ENCODE measurements at regions not wholly inside any gene's neighbourhood (a gene's known extent, or its start where the extent isn't known, plus 50 kb on each side); places are given as distances from the start of the nearest gene placed in this dataset.
"Not testable (repeated sequence)": the region's sequence is repeated elsewhere in the genome, so short reads cannot be mapped to it uniquely, and the experiment has no call there.

- no peak overlapping the region for H2BK12ac ChIP-seq (ENCODE audit: low read depth, low read length)
- H3K27me3 ChIP-seq (replicated peaks in 1 of 4; ENCODE audit: control insufficient read depth in 3 of 4, extremely low read depth in 1 of 4, insufficient read depth in 3 of 4, low read length in 3 of 4) = no peaks in the 10 kb centered on the region
- H2AFZ ChIP-seq (ENCODE audit: low read length) = no peak overlapping the region
- no peak overlapping the region for H3K4ac ChIP-seq (replicated peaks; ENCODE audit: insufficient read length, low read depth, low read length)
- no peak overlapping the region for H2BK5ac ChIP-seq (ENCODE audit: low read depth, low read length)
- no peak overlapping the region for H2AK5ac ChIP-seq (ENCODE audit: low read depth, low read length)
- no peak overlapping the region for H4K91ac ChIP-seq (replicated peaks; ENCODE audit: insufficient read length, low read length)
- H3K23me2 ChIP-seq (ENCODE audit: low read depth, low read length) = peaks cover 2% of the 10 kb centered on the region; the same call in 1 of the 2 replicates
- no peak overlapping the region for H3K18ac ChIP-seq (ENCODE audit: extremely low read depth, low read length)
- no peak overlapping the region for H4K8ac ChIP-seq (ENCODE audit: extremely low read depth, insufficient read depth, low read length)
- no peak overlapping the region for H4K5ac ChIP-seq (ENCODE audit: insufficient read length, low read depth, low read length)
- FAIRE-seq = no peak
- no peaks in the 10 kb centered on the region for H3K79me2 ChIP-seq (ENCODE audit: control insufficient read depth in 1 of 2, insufficient read depth in 2 of 2, low read length in 2 of 2)
- TF ChIP-seq RBBP5 (IDR thresholded peaks at IDR 0.05; ENCODE audit: borderline replicate concordance, low read depth, low read length) (no peak), SRF (IDR thresholded peaks at IDR 0.05; ENCODE audit: low read depth, low read length) (no peak)
- ChIA-PET POLR2A (ENCODE audit: partially characterized antibody) (no interaction called here), CTCF (ENCODE audit: partially characterized antibody) (no interaction called here)
- no peak overlapping the region for H3K56ac ChIP-seq (replicated peaks; ENCODE audit: insufficient read length, low read depth, low read length)
- no peak overlapping the region for H2BK20ac ChIP-seq (ENCODE audit: low read length)
- H3K14ac ChIP-seq (ENCODE audit: insufficient read length) = no peak overlapping the region
- no peak overlapping the region for H3K27ac ChIP-seq (ENCODE audit: low read depth, low read length)
- H3K4me3 ChIP-seq (ENCODE audit: extremely low read depth in 1 of 4, insufficient read depth in 2 of 4, low read depth in 3 of 4, low read length in 4 of 4) = no peak overlapping the region
- H3K4me2 ChIP-seq (ENCODE audit: insufficient read depth in 1 of 2, low read depth in 2 of 2, low read length in 2 of 2) = no peak overlapping the region
- no peak overlapping the region for H2BK15ac ChIP-seq (ENCODE audit: low read length)
- 89% methylated on average over 2 of the region's 2 CpGs; no CpG with 5 or more reads in 1 of the 2 experiments for WGBS, 2 experiments (ENCODE audit: extremely low coverage in 1 of 2, insufficient coverage in 1 of 2, insufficient read length in 1 of 2, insufficient replicate concordance in 2 of 2, low coverage in 1 of 2, low lambda C conversion rate in 2 of 2, missing lambda C conversion rate in 1 of 2)
- H3K4me1 ChIP-seq (replicated peaks in 1 of 4; ENCODE audit: control insufficient read depth in 3 of 4, insufficient read depth in 4 of 4, low read length in 3 of 4) = peaks cover 0 to 10% (median 6%) of the 10 kb centered on the region in 4 experiments; a peak in 4 of 7 replicates
- H3K23ac ChIP-seq (ENCODE audit: insufficient read length) = no peak overlapping the region
- H3K9ac ChIP-seq (replicated peaks in 1 of 4; ENCODE audit: extremely low read depth in 1 of 4, low read depth in 3 of 4, low read length in 3 of 4) = no peak overlapping the region
- H3K79me1 ChIP-seq (ENCODE audit: low read depth, low read length) = no peaks in the 10 kb centered on the region
- H3K36me3 ChIP-seq (ENCODE audit: control insufficient read depth in 2 of 4, insufficient read depth in 4 of 4, low read length in 3 of 4) = no peaks in the 10 kb centered on the region
- no peaks in the 10 kb centered on the region for H3K9me3 ChIP-seq (ENCODE audit: insufficient read depth in 2 of 2, low read depth in 1 of 2, low read length in 1 of 2)
- no peak for DNase-seq (ENCODE audit: low read depth in 1 of 2, low spot score in 2 of 2)
- H2BK120ac ChIP-seq (replicated peaks; ENCODE audit: low read depth, low read length) = no peak overlapping the region
- no peaks in the 10 kb centered on the region for H4K20me1 ChIP-seq (replicated peaks in 1 of 2; ENCODE audit: control insufficient read depth in 1 of 2, insufficient read depth in 2 of 2, low read length in 2 of 2)
Observed at GRCh38 chr2:116317111-116317510, 1497.4 kb upstream of the DDX18 start.

GRCh38 chr2:116318551-116318950 is 1495.9 kb upstream of the DDX18 start:
- 92% methylated on average over 8 of the region's 8 CpGs; no CpG with 5 or more reads in 1 of the 2 experiments for WGBS, 2 experiments (ENCODE audit: extremely low coverage in 1 of 2, insufficient coverage in 1 of 2, insufficient read length in 1 of 2, insufficient replicate concordance in 2 of 2, low coverage in 1 of 2, low lambda C conversion rate in 2 of 2, missing lambda C conversion rate in 1 of 2)
- H3K27ac ChIP-seq (ENCODE audit: low read depth, low read length); CTCF ChIA-PET (ENCODE audit: partially characterized antibody); H3K56ac ChIP-seq (replicated peaks; ENCODE audit: insufficient read length, low read depth, low read length); H3K79me1 ChIP-seq (ENCODE audit: low read depth, low read length); H3K79me2 ChIP-seq (ENCODE audit: control insufficient read depth in 1 of 2, insufficient read depth in 2 of 2, low read length in 2 of 2); H2BK15ac ChIP-seq (ENCODE audit: low read length); H3K27me3 ChIP-seq (replicated peaks in 1 of 4; ENCODE audit: control insufficient read depth in 3 of 4, extremely low read depth in 1 of 4, insufficient read depth in 3 of 4, low read length in 3 of 4); H2BK12ac ChIP-seq (ENCODE audit: low read depth, low read length); H2AFZ ChIP-seq (ENCODE audit: low read length); H3K36me3 ChIP-seq (ENCODE audit: control insufficient read depth in 2 of 4, insufficient read depth in 4 of 4, low read length in 3 of 4); H4K20me1 ChIP-seq (replicated peaks in 1 of 2; ENCODE audit: control insufficient read depth in 1 of 2, insufficient read depth in 2 of 2, low read length in 2 of 2); H3K4me3 ChIP-seq (ENCODE audit: extremely low read depth in 1 of 4, insufficient read depth in 2 of 4, low read depth in 3 of 4, low read length in 4 of 4); DNase-seq (ENCODE audit: low read depth in 1 of 2, low spot score in 2 of 2); H2BK5ac ChIP-seq (ENCODE audit: low read depth, low read length); H3K18ac ChIP-seq (ENCODE audit: extremely low read depth, low read length); H3K4ac ChIP-seq (replicated peaks; ENCODE audit: insufficient read length, low read depth, low read length); H3K14ac ChIP-seq (ENCODE audit: insufficient read length); H3K23me2 ChIP-seq (ENCODE audit: low read depth, low read length); H2AK5ac ChIP-seq (ENCODE audit: low read depth, low read length); H4K91ac ChIP-seq (replicated peaks; ENCODE audit: insufficient read length, low read length); H4K8ac ChIP-seq (ENCODE audit: extremely low read depth, insufficient read depth, low read length); H3K9ac ChIP-seq (replicated peaks in 1 of 4; ENCODE audit: extremely low read depth in 1 of 4, low read depth in 3 of 4, low read length in 3 of 4); POLR2A ChIA-PET (ENCODE audit: partially characterized antibody); H3K4me2 ChIP-seq (ENCODE audit: insufficient read depth in 1 of 2, low read depth in 2 of 2, low read length in 2 of 2); H2BK120ac ChIP-seq (replicated peaks; ENCODE audit: low read depth, low read length); FAIRE-seq; H3K23ac ChIP-seq (ENCODE audit: insufficient read length); H2BK20ac ChIP-seq (ENCODE audit: low read length); H4K5ac ChIP-seq (ENCODE audit: insufficient read length, low read depth, low read length); H3K9me3 ChIP-seq (ENCODE audit: insufficient read depth in 2 of 2, low read depth in 1 of 2, low read length in 1 of 2): not testable (repeated sequence)
- peaks cover 0 to 10% (median 6%) of the 10 kb centered on the region in 4 experiments; a peak in 4 of 7 replicates for H3K4me1 ChIP-seq (replicated peaks in 1 of 4; ENCODE audit: control insufficient read depth in 3 of 4, insufficient read depth in 4 of 4, low read length in 3 of 4)

Data from H1 (cell line).